Mesendoderm (in vitro differentiated cells): ENCODE measurements at regions not wholly inside any gene's neighbourhood (a gene's known extent, or its start where the extent isn't known, plus 50 kb on each side); places are given as distances from the start of the nearest gene placed in this dataset.
A peak's percentile ranks its signal among the peaks of the same experiment; 100 is the strongest.
"Not testable (repeated sequence)": the region's sequence is repeated elsewhere in the genome, so short reads cannot be mapped to it uniquely, and the experiment has no call there.

ENCODE experiments used
- DNase-seq: peaks from one replicate; pipeline ENCODE4 v3.0.0; 2013
- H2AK5ac ChIP-seq: 2 replicates; pipeline ENCODE4 v1.6.1; 2013; ENCODE audit warnings: low read length, inconsistent platforms
- H2BK120ac ChIP-seq: 2 replicates; pipeline ENCODE4 v1.6.1; 2013; ENCODE audit warnings: low read depth, mild to moderate bottlenecking, low read length, moderate library complexity, mixed read lengths
- H2BK15ac ChIP-seq: replicated peaks from 2 replicates; pipeline ENCODE4 v1.6.1; 2013; ENCODE audit warnings: low read depth, mild to moderate bottlenecking, moderate library complexity
- H2BK5ac ChIP-seq: 2 replicates; pipeline ENCODE4 v1.6.1; 2013; ENCODE audit warnings: low read length, inconsistent platforms
- H3K18ac ChIP-seq: 2 replicates; pipeline ENCODE4 v1.6.1; 2013; ENCODE audit warnings: mild to moderate bottlenecking, low read length, mixed read lengths
- H3K23ac ChIP-seq: one replicate; pipeline ENCODE4 v1.6.1; 2013; ENCODE audit warnings: low read length
- H3K27ac ChIP-seq: 2 replicates; pipeline ENCODE4 v1.5.1; 2013; ENCODE audit warnings: low read depth, mild to moderate bottlenecking, inconsistent platforms, low read length, moderate library complexity
- H3K27me3 ChIP-seq: 2 replicates; pipeline ENCODE4 v1.6.1; 2013; ENCODE audit warnings: low read length, control low read depth, mild to moderate bottlenecking, inconsistent platforms; ENCODE audit not compliant: insufficient read depth, poor library complexity
- H3K36me3 ChIP-seq: 2 replicates; pipeline ENCODE4 v1.6.1; 2013; ENCODE audit warnings: low read length, inconsistent platforms; ENCODE audit not compliant: control insufficient read depth, insufficient read depth
- H3K4ac ChIP-seq: one replicate; pipeline ENCODE4 v1.6.1; 2013; ENCODE audit warnings: low read depth, mild to moderate bottlenecking, low read length, moderate library complexity
- H3K4me1 ChIP-seq: 2 replicates; pipeline ENCODE4 v1.6.1; 2013; ENCODE audit warnings: low read depth, low read length, inconsistent platforms; ENCODE audit not compliant: control insufficient read depth
- H3K4me2 ChIP-seq: 2 replicates; pipeline ENCODE4 v1.6.1; 2013; ENCODE audit warnings: low read length
- H3K4me3 ChIP-seq: 2 replicates; pipeline ENCODE4 v1.5.1; 2013; ENCODE audit warnings: mild to moderate bottlenecking, low read length
- H3K56ac ChIP-seq: one replicate; pipeline ENCODE4 v1.6.1; 2013; ENCODE audit warnings: low read length
- H3K79me1 ChIP-seq: 2 replicates; pipeline ENCODE4 v1.6.1; 2013; ENCODE audit warnings: low read length, inconsistent platforms
- H3K79me2 ChIP-seq: 2 replicates; pipeline ENCODE4 v1.6.1; 2013; ENCODE audit warnings: mild to moderate bottlenecking, low read length; ENCODE audit not compliant: control insufficient read depth, insufficient read depth
- H3K9ac ChIP-seq: 2 replicates; pipeline ENCODE4 v1.6.1; 2013; ENCODE audit warnings: low read length, inconsistent platforms
- H4K5ac ChIP-seq: one replicate; pipeline ENCODE4 v1.6.1; 2013; ENCODE audit warnings: low read length
- H4K8ac ChIP-seq: one replicate; pipeline ENCODE4 v1.6.1; 2013; ENCODE audit warnings: low read depth, mild to moderate bottlenecking, control low read depth, low read length, moderate library complexity
- WGBS: extraction: QIAGEN DNeasy Blood & Tissue Kit; methylation state at CpG from one replicate; pipeline ENCODE4 v1.1.7; 2013; ENCODE audit warnings: low lambda C conversion rate, missing lambda C conversion rate; ENCODE audit not compliant: insufficient coverage; ENCODE audit errors: extremely low coverage; 5-methylcytosine and 5-hydroxymethylcytosine counted together

GRCh38 chr17:22304667-22305303, 612.5 kb downstream of the KCNJ18 start:
- H4K8ac ChIP-seq: no peak overlapping the region
- H3K36me3 ChIP-seq: no peaks in the 10 kb centered on the region
- H4K5ac ChIP-seq: no peak overlapping the region
- no peak overlapping the region for H2BK15ac ChIP-seq
- H3K4me2 ChIP-seq: no peak overlapping the region
- H3K4ac ChIP-seq: no peak overlapping the region
- no peak overlapping the region for H2BK120ac ChIP-seq
- DNase-seq: no peak
- H3K23ac ChIP-seq: no peak overlapping the region
- H2BK5ac ChIP-seq: no peak overlapping the region
- H3K4me3 ChIP-seq: no peak overlapping the region
- no peak overlapping the region for H3K56ac ChIP-seq
- H3K4me1 ChIP-seq: no peaks in the 10 kb centered on the region
- H2AK5ac ChIP-seq: no peak overlapping the region
- H3K79me2 ChIP-seq: no peaks in the 10 kb centered on the region
- H3K18ac ChIP-seq: no peak overlapping the region
- no peak overlapping the region for H3K9ac ChIP-seq
- no peaks in the 10 kb centered on the region for H3K27me3 ChIP-seq
- WGBS: no CpG with 5 or more reads among the region's 31 CpGs
- no peaks in the 10 kb centered on the region for H3K79me1 ChIP-seq
- H3K27ac ChIP-seq: no peak overlapping the region

- no peak overlapping the region for H3K9ac ChIP-seq
- no peaks in the 10 kb centered on the region for H3K36me3 ChIP-seq
- no peaks in the 10 kb centered on the region for H3K27me3 ChIP-seq
- no peak overlapping the region for H3K18ac ChIP-seq
- H3K79me1 ChIP-seq: no peaks in the 10 kb centered on the region
- no peak overlapping the region for H3K4me3 ChIP-seq
- no peak overlapping the region for H3K56ac ChIP-seq
- no peak for DNase-seq
- H3K79me2 ChIP-seq: no peaks in the 10 kb centered on the region
- no peak overlapping the region for H3K23ac ChIP-seq
- no peak overlapping the region for H2BK120ac ChIP-seq
- H2BK15ac ChIP-seq: no peak overlapping the region
- WGBS: no CpG with 5 or more reads among the region's 32 CpGs
- no peak overlapping the region for H4K8ac ChIP-seq
- no peak overlapping the region for H4K5ac ChIP-seq
- no peak overlapping the region for H3K27ac ChIP-seq
- no peak overlapping the region for H3K4me2 ChIP-seq
- H3K4ac ChIP-seq: no peak overlapping the region
- no peak overlapping the region for H2AK5ac ChIP-seq
- no peak overlapping the region for H2BK5ac ChIP-seq
- H3K4me1 ChIP-seq: no peaks in the 10 kb centered on the region
Measured at GRCh38 chr17:22305356-22306071, 613.2 kb downstream of the KCNJ18 start.

GRCh38 chr17:22310292-22310691, 618.0 kb downstream of the KCNJ18 start:
- not testable (repeated sequence) for H3K79me1 ChIP-seq, H3K4me3 ChIP-seq, DNase-seq, H3K18ac ChIP-seq, H3K4ac ChIP-seq, H3K79me2 ChIP-seq, H3K56ac ChIP-seq, H4K8ac ChIP-seq, H3K4me1 ChIP-seq, H3K9ac ChIP-seq, H2BK15ac ChIP-seq, H3K23ac ChIP-seq, H2AK5ac ChIP-seq, H3K36me3 ChIP-seq, H3K27me3 ChIP-seq, H3K27ac ChIP-seq, H2BK5ac ChIP-seq, H3K4me2 ChIP-seq, H2BK120ac ChIP-seq, H4K5ac ChIP-seq
- no CpG with 5 or more reads among the region's 7 CpGs for WGBS

GRCh38 chr17:22310717-22311686, 618.7 kb downstream of the KCNJ18 start:
- Histone ChIP-seq H3K56ac (no peak overlapping the region), H2BK15ac (no peak overlapping the region), H3K23ac (no peak overlapping the region), H2AK5ac (no peak overlapping the region), H3K9ac (no peak overlapping the region), H3K4me2 (no peak overlapping the region), H2BK120ac (no peak overlapping the region), H3K36me3 (no peaks in the 10 kb centered on the region), H3K18ac (no peak overlapping the region), H4K5ac (no peak overlapping the region), H3K79me2 (no peaks in the 10 kb centered on the region), H2BK5ac (no peak overlapping the region), H3K4ac (no peak overlapping the region), H3K79me1 (no peaks in the 10 kb centered on the region), H3K4me1 (no peaks in the 10 kb centered on the region), H3K27me3 (no peaks in the 10 kb centered on the region), H4K8ac (no peak overlapping the region), H3K27ac (no peak overlapping the region), H3K4me3 (no peak overlapping the region)
- WGBS: no CpG with 5 or more reads among the region's 26 CpGs
- DNase-seq: peak; percentile 3

- H3K27me3 ChIP-seq, H4K8ac ChIP-seq, DNase-seq, H3K23ac ChIP-seq, H2BK120ac ChIP-seq, H3K36me3 ChIP-seq, H2AK5ac ChIP-seq, H3K4me3 ChIP-seq, H3K4me1 ChIP-seq, H3K56ac ChIP-seq, H3K4me2 ChIP-seq, H3K18ac ChIP-seq, H3K4ac ChIP-seq, H3K9ac ChIP-seq, H2BK5ac ChIP-seq, H3K79me2 ChIP-seq, H4K5ac ChIP-seq, H3K79me1 ChIP-seq, H3K27ac ChIP-seq, H2BK15ac ChIP-seq: not testable (repeated sequence)
- WGBS: no CpG with 5 or more reads among the region's 4 CpGs
Measured at GRCh38 chr17:22321001-22321400, 628.7 kb downstream of the KCNJ18 start.
